Breast epithelium (tissue), 3 donors: ENCODE measurements at regions not wholly inside any gene's neighbourhood (a gene's known extent, or its start where the extent isn't known, plus 50 kb on each side); places are given as distances from the start of the nearest gene placed in this dataset.

Source experiments
- POLR2A ChIP-seq: fragments of 450-650 bp; IDR thresholded peaks from one replicate; pipeline ENCODE4 v1.6.1; 2016; ENCODE audit warnings: antibody characterized with exemption, mild to moderate bottlenecking, moderate library complexity
- POLR2AphosphoS5 ChIP-seq, 3 donors: sonication (generic); formaldehyde crosslinking; IDR thresholded peaks; one replicate each; pipeline ENCODE4 v1.6.1; 2017; ENCODE audit warnings: antibody characterized with exemption in 3 of 3
- TF ChIP-seq, protein P1 (sequence below), 3 donors: fragments of 450-650 bp; IDR thresholded peaks; one replicate each; pipeline ENCODE4 v1.5.1; 2016 to 2017; ENCODE audit warnings: antibody characterized with exemption in 3 of 3, mild to moderate bottlenecking in 3 of 3, moderate library complexity in 3 of 3

GRCh38 chr15:20352241-20353200 lies 189.1 kb downstream of the GOLGA6L6 start:
- TF ChIP-seq POLR2A: no peak
- TF ChIP-seq, protein P1, sequence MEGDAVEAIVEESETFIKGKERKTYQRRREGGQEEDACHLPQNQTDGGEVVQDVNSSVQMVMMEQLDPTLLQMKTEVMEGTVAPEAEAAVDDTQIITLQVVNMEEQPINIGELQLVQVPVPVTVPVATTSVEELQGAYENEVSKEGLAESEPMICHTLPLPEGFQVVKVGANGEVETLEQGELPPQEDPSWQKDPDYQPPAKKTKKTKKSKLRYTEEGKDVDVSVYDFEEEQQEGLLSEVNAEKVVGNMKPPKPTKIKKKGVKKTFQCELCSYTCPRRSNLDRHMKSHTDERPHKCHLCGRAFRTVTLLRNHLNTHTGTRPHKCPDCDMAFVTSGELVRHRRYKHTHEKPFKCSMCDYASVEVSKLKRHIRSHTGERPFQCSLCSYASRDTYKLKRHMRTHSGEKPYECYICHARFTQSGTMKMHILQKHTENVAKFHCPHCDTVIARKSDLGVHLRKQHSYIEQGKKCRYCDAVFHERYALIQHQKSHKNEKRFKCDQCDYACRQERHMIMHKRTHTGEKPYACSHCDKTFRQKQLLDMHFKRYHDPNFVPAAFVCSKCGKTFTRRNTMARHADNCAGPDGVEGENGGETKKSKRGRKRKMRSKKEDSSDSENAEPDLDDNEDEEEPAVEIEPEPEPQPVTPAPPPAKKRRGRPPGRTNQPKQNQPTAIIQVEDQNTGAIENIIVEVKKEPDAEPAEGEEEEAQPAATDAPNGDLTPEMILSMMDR (IDR thresholded peaks at IDR 0.05): no peak
- TF ChIP-seq POLR2AphosphoS5 (IDR thresholded peaks at IDR 0.05): no peak
